PC-3 (cell line): ENCODE measurements at regions not wholly inside any gene's neighbourhood (a gene's known extent, or its start where the extent isn't known, plus 50 kb on each side); places are given as distances from the start of the nearest gene placed in this dataset.

Experiments
- ATAC-seq: fragments of 200-7000 bp; cut with Tn5 transposase; 2 replicates; pipeline ENCODE4 v1.9.1; 2020; ENCODE audit warnings: mild to moderate bottlenecking, moderate library complexity
- BruUV-seq: library from RNA; stranded (reverse); fragments of 400-500 nt; replicated peaks from 2 replicates; lab custom pipeline; 2021; lab: Mats Ljungman, UMichigan
- CTCF ChIA-PET: fragments of 300-600 bp; sonication (Branson Sonifier 250); formaldehyde crosslinking; loops from one replicate; lab custom pipeline; 2022; ENCODE audit warnings: antibody characterized with exemption; lab: Charles Lee
- POLR2A ChIA-PET: fragments of 300-600 bp; sonication (Branson Sonifier 250); formaldehyde crosslinking; loops from one replicate; lab custom pipeline; 2022; ENCODE audit warnings: antibody characterized with exemption; ENCODE audit not compliant: unreplicated experiment; lab: Charles Lee
- DNase-seq: peaks from one replicate; pipeline ENCODE4 v3.0.0-alpha.2; 2015
- H2AFZ ChIP-seq: fragments of 300-600 bp; sonication (generic); 2 replicates; pipeline ENCODE4 v1.6.0; 2016; ENCODE audit warnings: antibody characterized with exemption, low read length
- H3F3A ChIP-seq: fragments of 300-600 bp; sonication (generic); one replicate; pipeline ENCODE4 v1.6.0; 2017; ENCODE audit warnings: antibody characterized with exemption, low read length, control low read depth, mild to moderate bottlenecking; ENCODE audit not compliant: unreplicated experiment
- H3K27ac ChIP-seq: fragments of 300-600 bp; sonication (generic); 2 replicates; pipeline ENCODE4 v1.5.1; 2016; ENCODE audit warnings: mild to moderate bottlenecking, low read length
- H3K27me3 ChIP-seq: fragments of 300-600 bp; sonication (generic); 2 replicates; pipeline ENCODE4 v1.6.1; 2016; ENCODE audit warnings: low read length, mixed read lengths
- H3K36me3 ChIP-seq: fragments of 300-600 bp; sonication (generic); 2 replicates; pipeline ENCODE4 v1.6.1; 2016; ENCODE audit warnings: low read depth, mixed run types, low read length, mixed read lengths
- H3K4me1 ChIP-seq: fragments of 300-600 bp; sonication (generic); 2 replicates; pipeline ENCODE4 v1.5.1; 2016; ENCODE audit warnings: low read length; ENCODE audit not compliant: insufficient read depth
- H3K4me2 ChIP-seq: fragments of 300-600 bp; sonication (generic); 2 replicates; pipeline ENCODE4 v1.6.0; 2016; ENCODE audit warnings: low read length
- H3K4me3 ChIP-seq: fragments of 300-600 bp; sonication (generic); 2 replicates; pipeline ENCODE4 v1.5.1; 2016; ENCODE audit warnings: mild to moderate bottlenecking, low read length, mixed read lengths
- H3K79me2 ChIP-seq: fragments of 300-600 bp; sonication (generic); 2 replicates; pipeline ENCODE4 v1.6.1; 2017; ENCODE audit warnings: low read length, mixed read lengths
- H3K9ac ChIP-seq: fragments of 300-600 bp; sonication (generic); 2 replicates; pipeline ENCODE4 v1.6.0; 2016; ENCODE audit warnings: mild to moderate bottlenecking, low read length
- H3K9me2 ChIP-seq: fragments of 300-600 bp; sonication (generic); replicated peaks from 2 replicates; pipeline ENCODE4 v1.6.1; 2016; ENCODE audit warnings: mixed run types, low read length, mixed read lengths
- H3K9me3 ChIP-seq: fragments of 300-600 bp; sonication (generic); 2 replicates; pipeline ENCODE4 v1.6.1; 2016; ENCODE audit warnings: low read length, mixed read lengths
- H4K20me1 ChIP-seq: fragments of 300-600 bp; sonication (generic); 2 replicates; pipeline ENCODE4 v1.6.1; 2016; ENCODE audit warnings: low read length, mixed read lengths
- CTCF ChIP-seq: fragments of 300-600 bp; sonication (generic); conservative IDR thresholded peaks from 2 replicates; pipeline ENCODE4 v1.5.1; 2017; ENCODE audit warnings: antibody characterized with exemption, low read depth, mild to moderate bottlenecking, low read length
- EZH2 ChIP-seq: fragments of 300-600 bp; sonication (generic); IDR thresholded peaks from one replicate; pipeline ENCODE4 v1.6.1; 2017; ENCODE audit warnings: antibody characterized with exemption, mild to moderate bottlenecking, low read length; ENCODE audit not compliant: unreplicated experiment
- EZH2phosphoT487 ChIP-seq: fragments of 300-600 bp; sonication (generic); IDR thresholded peaks from 2 replicates; pipeline ENCODE4 v1.6.1; 2018; ENCODE audit warnings: mild to moderate bottlenecking, antibody characterized with exemption, low read length, borderline replicate concordance
- intact Hi-C: fragments of 100-400 bp; cut with micrococcal nuclease; formaldehyde crosslinking; loops from 2 replicates; pipeline ENCODE4 v1.9.0; 2023

- ChIA-PET CTCF (no interaction called here), POLR2A (no interaction called here)
- intact Hi-C loops = no loop called here
- Histone ChIP-seq H3K79me2 (no peaks in the 10 kb centered on the region), H3K9ac (no peak overlapping the region), H3K4me1 (no peaks in the 10 kb centered on the region), H3K27me3 (no peaks in the 10 kb centered on the region), H3F3A (no peaks in the 10 kb centered on the region), H3K9me2 (no peaks in the 10 kb centered on the region), H3K36me3 (no peaks in the 10 kb centered on the region), H2AFZ (no peak overlapping the region), H3K4me2 (no peak overlapping the region), H3K27ac (no peak overlapping the region), H3K9me3 (no peaks in the 10 kb centered on the region), H3K4me3 (no peak overlapping the region), H4K20me1 (no peaks in the 10 kb centered on the region)
- DNase-seq = no peak
- TF ChIP-seq CTCF (no peak), EZH2 (no peak), EZH2phosphoT487 (no peak)
- no TSS peak for BruUV-seq
- ATAC-seq = no peak
Measured at GRCh38 chr1:198399452-198399851, 141.0 kb downstream of the ATP6V1G3 start.

- H3K4me2 ChIP-seq = no peak overlapping the region
- ChIA-PET CTCF (no interaction called here), POLR2A (no interaction called here)
- H3K4me1 ChIP-seq = no peaks in the 10 kb centered on the region
- H3K9ac ChIP-seq = no peak overlapping the region
- ATAC-seq = no peak
- intact Hi-C loops = no loop called here
- H4K20me1 ChIP-seq = no peaks in the 10 kb centered on the region
- H3K79me2 ChIP-seq = no peaks in the 10 kb centered on the region
- H3K27me3 ChIP-seq = no peaks in the 10 kb centered on the region
- TF ChIP-seq EZH2phosphoT487 = no peak
- TF ChIP-seq CTCF = no peak
- no peak for TF ChIP-seq EZH2
- H3K36me3 ChIP-seq = no peaks in the 10 kb centered on the region
- H3F3A ChIP-seq = no peaks in the 10 kb centered on the region
- BruUV-seq = no TSS peak
- H3K9me3 ChIP-seq = no peaks in the 10 kb centered on the region
- H3K4me3 ChIP-seq = no peak overlapping the region
- H2AFZ ChIP-seq = no peak overlapping the region
- no peaks in the 10 kb centered on the region for H3K9me2 ChIP-seq
- no peak overlapping the region for H3K27ac ChIP-seq
- no peak for DNase-seq
Measured at GRCh38 chr1:198397208-198397808, 143.2 kb downstream of the ATP6V1G3 start.

GRCh38 chr1:198391393-198392020 lies 149.0 kb downstream of the ATP6V1G3 start:
- POLR2A ChIA-PET = no interaction called here
- no peak for DNase-seq
- H3K79me2 ChIP-seq = no peaks in the 10 kb centered on the region
- no peaks in the 10 kb centered on the region for H3K9me3 ChIP-seq
- no TSS peak for BruUV-seq
- no peak overlapping the region for H3K27ac ChIP-seq
- CTCF ChIA-PET = no interaction called here
- no peaks in the 10 kb centered on the region for H3K9me2 ChIP-seq
- no peak overlapping the region for H3K9ac ChIP-seq
- TF ChIP-seq EZH2phosphoT487 (no peak), CTCF (no peak), EZH2 (no peak)
- no peaks in the 10 kb centered on the region for H3F3A ChIP-seq
- H3K4me2 ChIP-seq = no peak overlapping the region
- ATAC-seq = no peak
- no peak overlapping the region for H3K4me3 ChIP-seq
- H3K4me1 ChIP-seq = no peaks in the 10 kb centered on the region
- no peaks in the 10 kb centered on the region for H3K27me3 ChIP-seq
- no peaks in the 10 kb centered on the region for H3K36me3 ChIP-seq
- intact Hi-C loops = no loop called here
- H4K20me1 ChIP-seq = no peaks in the 10 kb centered on the region
- H2AFZ ChIP-seq = no peak overlapping the region
